Loucy (cell line): ENCODE measurements at regions not wholly inside any gene's neighbourhood (a gene's known extent, or its start where the extent isn't known, plus 50 kb on each side); places are given as distances from the start of the nearest gene placed in this dataset.
A peak's percentile ranks its signal among the peaks of the same experiment; 100 is the strongest.

ENCODE experiments used
- H2AFZ ChIP-seq: fragments of 200-600 bp; sonication (generic); 2 replicates; pipeline ENCODE4 v1.6.0; 2016; ENCODE audit warnings: antibody characterized with exemption, mild to moderate bottlenecking, low read length, moderate library complexity
- H3F3A ChIP-seq: fragments of 200-600 bp; 2 replicates; pipeline ENCODE4 v1.6.0; 2016; ENCODE audit warnings: antibody characterized with exemption, low read depth, mild to moderate bottlenecking
- H3K27me3 ChIP-seq: fragments of 200-600 bp; sonication (generic); 2 replicates; pipeline ENCODE4 v1.6.1; 2014; ENCODE audit warnings: low read length, mild to moderate bottlenecking; ENCODE audit not compliant: insufficient read depth, poor library complexity, severe bottlenecking
- H3K36me3 ChIP-seq: fragments of 200-600 bp; sonication (generic); 2 replicates; pipeline ENCODE4 v1.6.1; 2016; ENCODE audit warnings: low read length; ENCODE audit not compliant: insufficient read depth
- H3K4me1 ChIP-seq: fragments of 200-600 bp; sonication (generic); 2 replicates; pipeline ENCODE4 v1.5.1; 2014; ENCODE audit warnings: low read length, mild to moderate bottlenecking; ENCODE audit not compliant: insufficient read depth, poor library complexity, severe bottlenecking
- H3K4me2 ChIP-seq: fragments of 200-600 bp; sonication (generic); 2 replicates; pipeline ENCODE4 v1.6.0; 2014; ENCODE audit warnings: antibody characterized with exemption, low read length, low read depth, mild to moderate bottlenecking; ENCODE audit not compliant: poor library complexity, severe bottlenecking
- H3K4me3 ChIP-seq: fragments of 200-600 bp; sonication (generic); 2 replicates; pipeline ENCODE4 v1.5.1; 2014; ENCODE audit warnings: low read length, mild to moderate bottlenecking, mixed read lengths; ENCODE audit not compliant: poor library complexity, severe bottlenecking
- H3K79me2 ChIP-seq: fragments of 200-600 bp; sonication (generic); 2 replicates; pipeline ENCODE4 v1.6.1; 2014; ENCODE audit warnings: low read length; ENCODE audit not compliant: insufficient read depth
- H3K9ac ChIP-seq: fragments of 200-600 bp; sonication (generic); 2 replicates; pipeline ENCODE4 v1.6.0; 2014; ENCODE audit warnings: mild to moderate bottlenecking, low read depth, low read length, moderate library complexity; ENCODE audit not compliant: poor library complexity, severe bottlenecking
- H3K9me2 ChIP-seq: fragments of 200-600 bp; sonication (generic); replicated peaks from 2 replicates; pipeline ENCODE4 v1.6.1; 2016; ENCODE audit warnings: low read depth, low read length, mixed read lengths
- H3K9me3 ChIP-seq: fragments of 200-600 bp; sonication (generic); 2 replicates; pipeline ENCODE4 v1.6.1; 2014; ENCODE audit warnings: mild to moderate bottlenecking, antibody characterized with exemption, low read length, low read depth; ENCODE audit not compliant: insufficient read depth
- H4K20me1 ChIP-seq: fragments of 200-600 bp; sonication (generic); 2 replicates; pipeline ENCODE4 v1.6.0; 2014; ENCODE audit warnings: antibody characterized with exemption, low read length, mild to moderate bottlenecking; ENCODE audit not compliant: insufficient read depth, poor library complexity, severe bottlenecking
- EZH2phosphoT487 ChIP-seq: fragments of 200-600 bp; IDR thresholded peaks from 2 replicates; pipeline ENCODE4 v1.6.1; 2018; ENCODE audit warnings: antibody characterized with exemption, mild to moderate bottlenecking, moderate library complexity, borderline replicate concordance
- TF ChIP-seq, protein P1 (sequence below): fragments of 200-600 bp; sonication (generic); conservative IDR thresholded peaks from 2 replicates; pipeline ENCODE4 v1.5.1; 2014; ENCODE audit warnings: mild to moderate bottlenecking, antibody characterized with exemption, low read length

DNA sequence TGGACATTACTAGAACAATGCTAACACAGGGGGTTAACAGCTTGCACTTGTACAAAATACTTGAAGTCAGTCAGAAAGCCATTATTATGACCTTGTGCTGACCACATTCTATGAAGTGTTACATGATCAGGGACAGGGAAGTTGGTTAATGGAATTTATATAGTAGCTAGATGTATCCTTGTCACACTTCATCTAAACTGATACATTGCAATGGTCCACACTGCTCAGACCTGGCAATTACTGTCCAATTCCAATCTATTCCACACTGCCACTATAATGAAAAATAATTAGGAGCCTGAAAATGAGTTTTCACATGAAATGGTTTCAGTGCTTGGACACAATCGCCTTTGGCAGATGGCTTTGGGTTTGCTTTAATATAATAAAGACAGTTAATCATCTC, 850.8 kb downstream of the EPHA7 start:
- TF ChIP-seq, protein P1, sequence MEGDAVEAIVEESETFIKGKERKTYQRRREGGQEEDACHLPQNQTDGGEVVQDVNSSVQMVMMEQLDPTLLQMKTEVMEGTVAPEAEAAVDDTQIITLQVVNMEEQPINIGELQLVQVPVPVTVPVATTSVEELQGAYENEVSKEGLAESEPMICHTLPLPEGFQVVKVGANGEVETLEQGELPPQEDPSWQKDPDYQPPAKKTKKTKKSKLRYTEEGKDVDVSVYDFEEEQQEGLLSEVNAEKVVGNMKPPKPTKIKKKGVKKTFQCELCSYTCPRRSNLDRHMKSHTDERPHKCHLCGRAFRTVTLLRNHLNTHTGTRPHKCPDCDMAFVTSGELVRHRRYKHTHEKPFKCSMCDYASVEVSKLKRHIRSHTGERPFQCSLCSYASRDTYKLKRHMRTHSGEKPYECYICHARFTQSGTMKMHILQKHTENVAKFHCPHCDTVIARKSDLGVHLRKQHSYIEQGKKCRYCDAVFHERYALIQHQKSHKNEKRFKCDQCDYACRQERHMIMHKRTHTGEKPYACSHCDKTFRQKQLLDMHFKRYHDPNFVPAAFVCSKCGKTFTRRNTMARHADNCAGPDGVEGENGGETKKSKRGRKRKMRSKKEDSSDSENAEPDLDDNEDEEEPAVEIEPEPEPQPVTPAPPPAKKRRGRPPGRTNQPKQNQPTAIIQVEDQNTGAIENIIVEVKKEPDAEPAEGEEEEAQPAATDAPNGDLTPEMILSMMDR = no peak
- no peak for TF ChIP-seq EZH2phosphoT487
- Histone ChIP-seq H3K27me3 (no peaks in the 10 kb centered on the region), H3F3A (no peaks in the 10 kb centered on the region)

DNA sequence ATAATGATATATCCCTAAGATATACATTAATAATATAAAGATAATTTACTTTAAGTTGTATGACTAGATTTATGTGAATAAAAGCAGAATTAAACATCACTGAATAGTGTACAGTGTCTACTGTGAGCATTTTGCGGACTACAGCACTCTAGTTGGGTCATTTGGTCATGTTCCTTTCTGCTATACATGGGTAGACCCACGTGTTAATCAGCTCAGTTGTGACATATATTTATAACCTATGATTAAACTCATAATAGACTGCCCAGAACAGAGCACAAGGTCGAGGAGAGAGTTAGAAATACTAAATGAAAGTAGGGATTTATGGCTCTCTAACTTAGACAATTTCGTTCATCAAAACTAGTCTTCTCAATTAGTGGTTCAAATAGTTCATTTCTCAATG, 852.7 kb downstream of the EPHA7 start:
- Histone ChIP-seq H2AFZ (no peak overlapping the region), H3K9me3 (no peaks in the 10 kb centered on the region)

More for the DNA sequence above, 850.8 kb downstream of the EPHA7 start:
- Histone ChIP-seq H3K9ac (no peak overlapping the region), H3K9me3 (no peaks in the 10 kb centered on the region), H3K4me2 (no peak overlapping the region), H3K4me3 (no peak overlapping the region), H3K4me1 (no peaks in the 10 kb centered on the region), H4K20me1 (no peaks in the 10 kb centered on the region), H3K9me2 (no peaks in the 10 kb centered on the region), H2AFZ (no peak overlapping the region), H3K36me3 (no peaks in the 10 kb centered on the region), H3K79me2 (no peaks in the 10 kb centered on the region)

DNA sequence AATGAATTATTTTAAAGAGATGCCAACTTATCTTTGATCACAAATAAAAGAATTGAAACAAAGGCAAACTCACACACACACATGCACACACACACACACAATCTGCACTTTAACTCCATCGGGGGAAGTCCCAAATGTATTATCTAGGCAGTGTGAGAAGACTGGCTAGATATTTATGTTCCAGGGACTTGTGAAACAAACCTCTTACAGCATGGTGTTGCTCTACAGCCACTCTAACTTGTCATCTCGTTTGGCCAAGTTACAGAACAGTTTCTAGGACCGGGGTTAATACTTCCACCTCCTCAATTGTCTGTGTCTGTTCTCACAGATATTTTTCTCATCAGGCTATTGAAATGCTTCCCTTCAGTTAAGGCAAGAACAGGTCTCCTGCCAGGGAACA, 855.0 kb downstream of the EPHA7 start:
- Histone ChIP-seq H3K4me2 (no peak overlapping the region), H3F3A (no peaks in the 10 kb centered on the region), H3K36me3 (no peaks in the 10 kb centered on the region), H2AFZ (no peak overlapping the region), H3K4me1 (no peaks in the 10 kb centered on the region), H3K9ac (no peak overlapping the region), H3K27me3 (no peaks in the 10 kb centered on the region), H3K9me2 (no peaks in the 10 kb centered on the region), H4K20me1 (no peaks in the 10 kb centered on the region), H3K9me3 (no peaks in the 10 kb centered on the region), H3K4me3 (no peak overlapping the region), H3K79me2 (no peaks in the 10 kb centered on the region)
- TF ChIP-seq EZH2phosphoT487 = no peak

More for the DNA sequence above, 852.7 kb downstream of the EPHA7 start:
- Histone ChIP-seq H3K4me3 (no peak overlapping the region), H3K79me2 (no peaks in the 10 kb centered on the region), H3K27me3 (no peaks in the 10 kb centered on the region), H3K4me1 (no peaks in the 10 kb centered on the region), H3K9me2 (no peaks in the 10 kb centered on the region), H3F3A (no peaks in the 10 kb centered on the region), H3K36me3 (no peaks in the 10 kb centered on the region), H4K20me1 (no peaks in the 10 kb centered on the region), H3K4me2 (no peak overlapping the region), H3K9ac (no peak overlapping the region)
- TF ChIP-seq, protein P1 = no peak
- TF ChIP-seq EZH2phosphoT487 = no peak

DNA sequence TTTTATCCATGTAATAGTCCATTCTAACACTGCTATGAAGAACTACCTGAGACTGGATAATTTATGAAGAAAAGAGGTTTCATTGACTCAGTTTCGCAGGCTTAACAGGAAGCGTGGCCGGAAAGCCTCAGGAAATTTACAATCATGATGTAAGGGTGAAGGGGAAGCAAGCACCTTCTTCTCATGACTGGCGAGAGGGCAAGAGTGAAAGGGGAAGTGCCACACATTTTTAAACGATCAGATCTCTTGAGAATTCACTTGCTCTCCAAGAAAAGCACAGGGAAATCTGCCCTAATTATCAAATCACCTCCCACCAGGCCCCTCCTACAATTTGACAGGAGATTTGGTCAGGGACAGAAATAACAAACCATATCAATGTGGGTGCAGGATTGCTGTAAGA, 859.7 kb downstream of the EPHA7 start:
- H3K9me2 ChIP-seq = no peaks in the 10 kb centered on the region
- no peak overlapping the region for H2AFZ ChIP-seq
- no peaks in the 10 kb centered on the region for H4K20me1 ChIP-seq
- no peaks in the 10 kb centered on the region for H3K27me3 ChIP-seq
- no peak for TF ChIP-seq EZH2phosphoT487
- TF ChIP-seq, protein P1 = no peak
- H3K4me1 ChIP-seq = no peaks in the 10 kb centered on the region
- H3K9ac ChIP-seq = no peak overlapping the region
- H3K36me3 ChIP-seq = no peaks in the 10 kb centered on the region
- no peaks in the 10 kb centered on the region for H3F3A ChIP-seq
- peak overlapping the region; percentile 29 for H3K4me2 ChIP-seq
- H3K4me3 ChIP-seq = no peak overlapping the region
- no peaks in the 10 kb centered on the region for H3K9me3 ChIP-seq
- no peaks in the 10 kb centered on the region for H3K79me2 ChIP-seq
